K562 (cell line): ENCODE measurements at regions not wholly inside any gene's neighbourhood (a gene's known extent, or its start where the extent isn't known, plus 50 kb on each side); places are given as distances from the start of the nearest gene placed in this dataset.

ENCODE experiments used
- ATAC-seq: fragments of 200-7000 bp; cut with Tn5 transposase; 3 replicates; pipeline ENCODE4 v1.9.1; 2020; ENCODE audit warnings: moderate library complexity
- BruUV-seq: library from RNA; stranded (reverse); fragments of 400-500 nt; replicated peaks from 2 replicates; lab custom pipeline; 2021; lab: Mats Ljungman, UMichigan
- CTCF ChIA-PET: fragments of 300-600 bp; formaldehyde crosslinking; extraction: SDS; loops from one replicate; lab custom pipeline; 2021; ENCODE audit warnings: low intra/inter-chr PET ratio; lab: Yijun Ruan, JAX
- POLR2A ChIA-PET: fragments of 300-600, 350-650 bp; sonication (Branson Sonifier 250); formaldehyde crosslinking; extraction: SDS; loops from one replicate; lab custom pipeline; 2021; ENCODE audit warnings: antibody characterized with exemption, inconsistent platforms; lab: Yijun Ruan, JAX
- DNase-seq, 4 experiments: peaks; one replicate each; pipeline versions ENCODE4 v3.0.0 to v3.0.0-alpha.2; 2011 to 2018; ENCODE audit warnings: low spot score in 3 of 4, mixed read lengths in 3 of 4; ENCODE audit errors: extremely low read depth in 1 of 4
- FAIRE-seq: peaks from 2 replicates; lab custom pipeline; 2011; peaks lifted over from hg19 to GRCh38; lab: Jason Lieb, UNC
- H2AFZ ChIP-seq: 2 replicates; pipeline ENCODE4 v1.6.0; 2011; ENCODE audit warnings: low read depth, low read length, control low read depth, inconsistent platforms
- H3K27ac ChIP-seq: fragments of 200-600 bp; 3 replicates; pipeline ENCODE4 v1.8.0; 2011; ENCODE audit warnings: low read depth, mild to moderate bottlenecking, control low read depth, inconsistent platforms, low read length, moderate library complexity, mixed read lengths; ENCODE audit errors: extremely low read depth
- H3K27me3 ChIP-seq, 2 experiments: fragments of 300-600 bp in 1 of 2; 2 replicates in 1 of 2; 3 replicates in 1 of 2; pipeline versions ENCODE4 v1.6.0 to v1.8.0; 2011; ENCODE audit warnings: inconsistent platforms in 2 of 2, low read length in 2 of 2, mild to moderate bottlenecking in 1 of 2, mixed read lengths in 1 of 2, moderate library complexity in 1 of 2; ENCODE audit not compliant: control insufficient read depth in 2 of 2, insufficient read depth in 2 of 2
- H3K36me3 ChIP-seq: fragments of 300-600 bp; 3 replicates; pipeline ENCODE4 v1.8.0; 2011; ENCODE audit warnings: mild to moderate bottlenecking, low read length, inconsistent platforms; ENCODE audit not compliant: control insufficient read depth, insufficient read depth
- H3K4me1 ChIP-seq, 2 experiments: fragments of 200-600 bp in 1 of 2; replicated peaks in 1 of 2; 2 replicates in 1 of 2; 3 replicates in 1 of 2; pipeline versions ENCODE4 v1.5.1 to v1.8.0; 2011; ENCODE audit warnings: inconsistent platforms in 2 of 2, low read length in 2 of 2, mild to moderate bottlenecking in 1 of 2, mixed read lengths in 1 of 2, moderate library complexity in 1 of 2; ENCODE audit not compliant: control insufficient read depth in 2 of 2, insufficient read depth in 2 of 2
- H3K4me2 ChIP-seq: 2 replicates; pipeline ENCODE4 v1.6.1; 2011; ENCODE audit warnings: low read length, control low read depth, inconsistent platforms, mixed read lengths; ENCODE audit not compliant: insufficient read depth
- H3K4me3 ChIP-seq: fragments of 200-600 bp; sonication (generic), shearing (Covaris generic); 2 replicates; pipeline ENCODE4 v1.5.1; 2016; ENCODE audit warnings: control low read depth, inconsistent platforms
- H3K79me2 ChIP-seq: fragments of 200-600 bp; 3 replicates; pipeline ENCODE4 v1.8.0; 2011; ENCODE audit warnings: low read length, inconsistent platforms; ENCODE audit not compliant: control insufficient read depth, insufficient read depth
- H3K9ac ChIP-seq, 2 experiments: 2 replicates each; pipeline versions ENCODE4 v1.6.0 to v1.6.1; 2011; ENCODE audit warnings: low read depth in 2 of 2, low read length in 2 of 2, control low read depth in 1 of 2, inconsistent platforms in 1 of 2, mild to moderate bottlenecking in 1 of 2, mixed read lengths in 1 of 2; ENCODE audit not compliant: insufficient read depth in 1 of 2
- H3K9me1 ChIP-seq: one replicate; pipeline ENCODE4 v1.6.0; 2011; ENCODE audit warnings: inconsistent platforms, mild to moderate bottlenecking, low read length, moderate library complexity; ENCODE audit not compliant: control insufficient read depth, insufficient read depth
- H3K9me3 ChIP-seq: replicated peaks from 2 replicates; pipeline ENCODE4 v1.5.1; 2011; ENCODE audit warnings: low read depth, low read length, inconsistent platforms; ENCODE audit not compliant: control insufficient read depth, insufficient read depth
- H4K20me1 ChIP-seq: replicated peaks from 2 replicates; pipeline ENCODE4 v1.6.1; 2011; ENCODE audit warnings: low read length, inconsistent platforms, mixed read lengths; ENCODE audit not compliant: control insufficient read depth, insufficient read depth
- CBX3 ChIP-seq, 2 experiments: IDR thresholded peaks; 1 replicate in 1 of 2; 2 replicates in 1 of 2; pipeline ENCODE4 v1.6.1; 2012; ENCODE audit warnings: inconsistent platforms in 2 of 2, low read length in 2 of 2, borderline replicate concordance in 1 of 2, control low read depth in 1 of 2
- DDX20 ChIP-seq: fragments of 450-650 bp; IDR thresholded peaks from 2 replicates; pipeline ENCODE4 v1.6.1; 2016; ENCODE audit warnings: missing genetic modification characterization, low read depth, mild to moderate bottlenecking, missing compliant biosample characterization, moderate library complexity
- DMBX1 ChIP-seq: fragments of 250-450 bp; sonication (Bioruptor Pico); IDR thresholded peaks from 2 replicates; pipeline ENCODE4 v1.8.0; 2022; ENCODE audit warnings: inconsistent platforms, mild to moderate bottlenecking, moderate library complexity, borderline replicate concordance
- ELF4 ChIP-seq: fragments of 450-650 bp; formaldehyde crosslinking; IDR thresholded peaks from 2 replicates; pipeline ENCODE4 v1.4.0; 2022; ENCODE audit warnings: missing genetic modification characterization
- FOXA1 ChIP-seq: fragments of 450-650 bp; IDR thresholded peaks from 2 replicates; pipeline ENCODE4 v1.6.1; 2016; ENCODE audit warnings: mild to moderate bottlenecking, borderline replicate concordance
- IRF2 ChIP-seq: sonication (generic); formaldehyde crosslinking; IDR thresholded peaks from 2 replicates; pipeline ENCODE4 v1.8.1; 2022; ENCODE audit warnings: mild to moderate bottlenecking, missing genetic modification reagents
- KDM4B ChIP-seq, 2 experiments: fragments of 450-650 bp in 1 of 2; sonication (generic) in 1 of 2; IDR thresholded peaks; 2 replicates each; pipeline ENCODE4 v1.6.1; 2016 to 2017; ENCODE audit warnings: borderline replicate concordance in 2 of 2, antibody characterized with exemption in 1 of 2, low read depth in 1 of 2, mild to moderate bottlenecking in 1 of 2
- ZC3H11A ChIP-seq: IDR thresholded peaks from 2 replicates; pipeline ENCODE4 v1.6.1; 2012; ENCODE audit warnings: low read depth, low read length, improper control_type of control experiment
- ZNF165 ChIP-seq: fragments of 250-450 bp; sonication (Bioruptor Pico); IDR thresholded peaks from 2 replicates; pipeline ENCODE4 v1.4.0; 2020; ENCODE audit warnings: borderline replicate concordance
- ZNF41 ChIP-seq: fragments of 250-450 bp; sonication (Bioruptor Pico); conservative IDR thresholded peaks from 2 replicates; pipeline ENCODE4 v1.4.0; 2020; ENCODE audit warnings: mild to moderate bottlenecking
- ZZZ3 ChIP-seq: fragments of 450-650 bp; IDR thresholded peaks from 2 replicates; pipeline ENCODE4 v1.6.1; 2016; ENCODE audit warnings: antibody characterized with exemption, mild to moderate bottlenecking, moderate library complexity
- WGBS: fragments of 100-300 bp; shearing (Covaris generic); methylation state at CpG from one replicate; pipeline ENCODE4 v1.1.6; 2016; ENCODE audit warnings: low coverage, mixed read lengths; ENCODE audit not compliant: insufficient coverage; ENCODE audit errors: missing lambda C conversion rate; 5-methylcytosine and 5-hydroxymethylcytosine counted together
- in situ Hi-C: fragments of 300-500 bp; cut with MboI; formaldehyde crosslinking; loops from 4 replicates; pipeline ENCODE4 v1.15.0; 2018; ENCODE audit warnings: inconsistent platforms, mixed read lengths
- intact Hi-C: fragments of 100-400 bp; cut with micrococcal nuclease; formaldehyde crosslinking; loops from 2 replicates; pipeline ENCODE4 v1.14.2; 2022
- TF ChIP-seq, protein P1 (sequence below): sonication (generic); formaldehyde crosslinking; IDR thresholded peaks from 2 replicates; pipeline ENCODE4 v1.8.1; 2022; ENCODE audit warnings: missing genetic modification reagents
- TF ChIP-seq, protein P2 (sequence below), 2 experiments: fragments of 250-450 bp in 1 of 2; fragments of 450-650 bp in 1 of 2; sonication (Bioruptor Pico) in 1 of 2; IDR thresholded peaks; 2 replicates each; pipeline versions ENCODE4 v1.6.1 to v1.8.0; 2016 to 2021; ENCODE audit warnings: mild to moderate bottlenecking in 2 of 2, moderate library complexity in 2 of 2, missing compliant biosample characterization in 1 of 2, missing genetic modification characterization in 1 of 2

DNA sequence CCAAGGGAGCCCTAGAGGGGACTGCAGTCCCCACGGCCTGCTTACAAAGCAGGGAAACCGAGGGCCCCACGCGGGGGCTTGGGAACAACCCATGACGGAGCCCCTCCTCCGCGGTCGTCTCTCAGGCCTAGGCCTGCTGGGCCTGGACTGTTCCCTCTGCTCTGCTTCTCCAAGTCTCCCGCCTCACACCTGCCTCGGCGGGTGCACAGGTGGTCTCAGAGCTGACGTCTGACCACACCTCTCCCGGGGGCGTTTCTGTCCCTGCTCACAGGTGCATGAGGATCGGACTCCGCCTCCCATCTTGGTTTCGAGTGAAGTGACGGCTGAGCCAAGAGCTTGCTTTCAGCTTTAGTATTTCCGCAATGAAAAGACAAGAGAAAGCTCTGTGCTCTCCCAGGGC, 72.1 kb downstream of the MRPL36 start:
- TF ChIP-seq DMBX1 (CRISPR knock-in tag): no peak
- TF ChIP-seq ZNF165 (CRISPR knock-in tag): no peak
- no peak for TF ChIP-seq ELF4
- no peak for TF ChIP-seq FOXA1
- no peak for TF ChIP-seq ZZZ3
- no peak for TF ChIP-seq CBX3 (IDR thresholded peaks at IDR 0.05; ENCODE audit: borderline replicate concordance in 1 of 2, low read length in 2 of 2)
- Histone ChIP-seq H3K9me3 (no peaks in the 10 kb centered on the region), H3K36me3 (no peaks in the 10 kb centered on the region), H3K79me2 (no peaks in the 10 kb centered on the region), H2AFZ (no peak overlapping the region), H3K9me1 (peaks cover under 1% of the 10 kb centered on the region), H3K9ac (no peak overlapping the region), H4K20me1 (peaks cover 8% of the 10 kb centered on the region), H3K4me2 (no peak overlapping the region), H3K27me3 (peaks cover 60 to 87% of the 10 kb centered on the region in 2 experiments), H3K27ac (no peak overlapping the region), H3K4me3 (no peak overlapping the region), H3K4me1 (peaks cover 2 to 30% of the 10 kb centered on the region in 2 experiments; a peak in 3 of 5 replicates)
- ChIA-PET POLR2A (no interaction called here), CTCF (no interaction called here)
- FAIRE-seq (no peak), DNase-seq (no peak), ATAC-seq (no peak)
- in situ Hi-C loops: no loop called here
- WGBS: 14% methylated on average over 17 of the region's 19 CpGs
- intact Hi-C loops: loop anchor here (10.0 kb wide), 1 partner anchor 53 kb away; no protein-coding TSS in a partner anchor
- no TSS peak for BruUV-seq

DNA sequence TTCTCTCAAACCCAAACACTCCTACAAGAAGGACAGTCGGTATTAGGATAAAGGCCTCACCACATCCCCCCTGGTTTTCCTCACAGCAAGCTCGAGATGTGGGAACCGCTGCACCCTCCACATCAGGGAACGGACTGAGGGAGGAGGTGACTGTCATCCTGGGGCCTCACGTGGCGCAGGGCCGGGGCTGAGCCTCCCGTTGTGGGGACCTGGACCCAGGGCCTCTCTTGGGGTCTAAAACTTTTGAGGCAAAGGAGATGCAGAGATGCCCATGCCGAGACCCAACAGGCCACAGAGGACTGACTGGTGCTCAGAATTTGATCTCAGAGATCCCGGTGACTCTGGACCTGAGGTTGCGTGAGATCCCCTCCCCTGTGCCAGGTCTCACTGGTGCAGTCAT, 72.7 kb downstream of the MRPL36 start:
- H3K9ac ChIP-seq: no peak overlapping the region
- peaks cover 2 to 30% of the 10 kb centered on the region in 2 experiments; a peak in 3 of 5 replicates for H3K4me1 ChIP-seq
- H3K4me3 ChIP-seq: no peak overlapping the region
- no peaks in the 10 kb centered on the region for H3K79me2 ChIP-seq
- H4K20me1 ChIP-seq: peaks cover 8% of the 10 kb centered on the region
- intact Hi-C loops: loop anchor here (10.0 kb wide), 1 partner anchor 52 kb away; no protein-coding TSS in a partner anchor
- H3K27ac ChIP-seq: no peak overlapping the region
- no peaks in the 10 kb centered on the region for H3K9me3 ChIP-seq
- no peak overlapping the region for H3K4me2 ChIP-seq
- no peaks in the 10 kb centered on the region for H3K9me1 ChIP-seq
- FAIRE-seq: no peak
- in situ Hi-C loops: no loop called here
- H2AFZ ChIP-seq: no peak overlapping the region
- H3K36me3 ChIP-seq: no peaks in the 10 kb centered on the region
- peaks cover 59 to 80% of the 10 kb centered on the region in 2 experiments for H3K27me3 ChIP-seq
- no peak for DNase-seq
- POLR2A ChIA-PET: interaction anchor here (0.7 kb wide), 2 partner anchors 200 to 750 kb away, joined by 3 to 4 read pairs; no protein-coding TSS in a partner anchor
- no peak for ATAC-seq
- 11% methylated on average over 11 of the region's 11 CpGs for WGBS
- CTCF ChIA-PET: no interaction called here
- BruUV-seq: no TSS peak
- TF ChIP-seq, protein P1, sequence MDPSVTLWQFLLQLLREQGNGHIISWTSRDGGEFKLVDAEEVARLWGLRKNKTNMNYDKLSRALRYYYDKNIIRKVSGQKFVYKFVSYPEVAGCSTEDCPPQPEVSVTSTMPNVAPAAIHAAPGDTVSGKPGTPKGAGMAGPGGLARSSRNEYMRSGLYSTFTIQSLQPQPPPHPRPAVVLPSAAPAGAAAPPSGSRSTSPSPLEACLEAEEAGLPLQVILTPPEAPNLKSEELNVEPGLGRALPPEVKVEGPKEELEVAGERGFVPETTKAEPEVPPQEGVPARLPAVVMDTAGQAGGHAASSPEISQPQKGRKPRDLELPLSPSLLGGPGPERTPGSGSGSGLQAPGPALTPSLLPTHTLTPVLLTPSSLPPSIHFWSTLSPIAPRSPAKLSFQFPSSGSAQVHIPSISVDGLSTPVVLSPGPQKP (CRISPR knock-in tag): no peak
- TF ChIP-seq ZNF41 (no peak), KDM4B (IDR thresholded peaks at IDR 0.05; ENCODE audit: borderline replicate concordance in 2 of 2, low read depth in 1 of 2) (no peak), ZC3H11A (no peak), DDX20 (tag) (no peak), IRF2 (CRISPR knock-in tag) (no peak)
- TF ChIP-seq, protein P2, sequence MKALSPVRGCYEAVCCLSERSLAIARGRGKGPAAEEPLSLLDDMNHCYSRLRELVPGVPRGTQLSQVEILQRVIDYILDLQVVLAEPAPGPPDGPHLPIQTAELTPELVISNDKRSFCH (CRISPR knock-in tag; IDR thresholded peaks at IDR 0.05): no peak
- TF ChIP-seq, protein P2 (tag; IDR thresholded peaks at IDR 0.05): no peak
